K562 (cell line): ENCODE measurements at regions not wholly inside any gene's neighbourhood (a gene's known extent, or its start where the extent isn't known, plus 50 kb on each side); places are given as distances from the start of the nearest gene placed in this dataset.

ENCODE experiments used
- NONO ChIP-seq, 2 experiments: fragments of 200-400 bp in 1 of 2; fragments of 450-650 bp in 1 of 2; formaldehyde crosslinking in 1 of 2; IDR thresholded peaks; 2 replicates each; pipeline ENCODE4 v1.6.1; 2017; ENCODE audit warnings: low read depth in 2 of 2, mild to moderate bottlenecking in 2 of 2, moderate library complexity in 2 of 2, low read length in 1 of 2
- TF ChIP-seq, protein P1 (sequence below): fragments of 450-650 bp; IDR thresholded peaks from 2 replicates; pipeline ENCODE4 v1.6.1; 2016; ENCODE audit warnings: missing biosample characterization, missing genetic modification characterization
- TF ChIP-seq, protein P2 (sequence below): conservative IDR thresholded peaks from 2 replicates; pipeline ENCODE4 v1.6.1; 2011; ENCODE audit warnings: low read depth, mild to moderate bottlenecking, low read length; ENCODE audit not compliant: control insufficient read depth
- TF ChIP-seq, protein P3 (sequence below): sonication (generic); formaldehyde crosslinking; IDR thresholded peaks from 2 replicates; pipeline ENCODE4 v1.8.1; 2022; ENCODE audit warnings: missing genetic modification reagents
- TF ChIP-seq, protein P4 (sequence below): sonication (generic); formaldehyde crosslinking; IDR thresholded peaks from 2 replicates; pipeline ENCODE4 v1.8.0; 2023; ENCODE audit warnings: mild to moderate bottlenecking, missing genetic modification reagents

DNA sequence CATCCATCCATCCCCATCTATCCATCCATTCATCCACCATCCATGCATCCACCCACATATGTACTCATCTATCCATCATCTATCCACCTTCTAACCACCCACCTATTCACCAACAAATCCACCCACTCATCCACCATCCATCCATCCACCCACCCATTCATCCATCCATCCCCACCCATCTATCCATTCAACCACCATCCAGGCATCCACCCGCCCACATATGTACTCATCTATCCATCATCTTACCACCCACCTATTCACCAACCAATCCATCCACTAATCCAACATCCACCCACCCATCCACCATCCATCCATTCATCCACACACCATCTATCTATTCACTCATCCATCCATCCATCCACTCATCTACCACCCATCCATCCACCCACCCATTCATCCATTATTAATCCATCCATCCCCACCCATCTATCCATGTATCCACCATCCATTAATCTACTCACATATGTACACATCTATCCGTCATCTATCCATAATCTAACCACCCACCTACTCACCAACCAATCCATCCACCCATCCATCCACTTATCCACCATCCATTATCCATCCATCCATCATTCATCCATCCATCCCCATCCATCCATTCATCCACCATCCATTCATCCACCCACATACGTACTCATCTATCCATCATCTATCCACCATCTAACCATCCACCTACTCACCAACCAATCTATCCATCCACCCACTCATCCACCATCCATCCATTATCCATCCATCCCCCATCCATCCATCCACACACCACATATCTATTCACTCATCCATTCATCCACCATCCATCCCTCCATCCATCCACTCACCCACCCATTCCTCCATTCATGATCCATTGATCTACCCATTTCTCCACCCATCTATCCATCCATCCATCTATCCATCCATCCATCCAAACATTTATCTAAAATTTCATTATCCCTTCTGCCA lies 940.0 kb downstream of the BRD1 start (continued):
- TF ChIP-seq, protein P1, sequence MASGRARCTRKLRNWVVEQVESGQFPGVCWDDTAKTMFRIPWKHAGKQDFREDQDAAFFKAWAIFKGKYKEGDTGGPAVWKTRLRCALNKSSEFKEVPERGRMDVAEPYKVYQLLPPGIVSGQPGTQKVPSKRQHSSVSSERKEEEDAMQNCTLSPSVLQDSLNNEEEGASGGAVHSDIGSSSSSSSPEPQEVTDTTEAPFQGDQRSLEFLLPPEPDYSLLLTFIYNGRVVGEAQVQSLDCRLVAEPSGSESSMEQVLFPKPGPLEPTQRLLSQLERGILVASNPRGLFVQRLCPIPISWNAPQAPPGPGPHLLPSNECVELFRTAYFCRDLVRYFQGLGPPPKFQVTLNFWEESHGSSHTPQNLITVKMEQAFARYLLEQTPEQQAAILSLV (tag): no peak
- TF ChIP-seq, protein P2, sequence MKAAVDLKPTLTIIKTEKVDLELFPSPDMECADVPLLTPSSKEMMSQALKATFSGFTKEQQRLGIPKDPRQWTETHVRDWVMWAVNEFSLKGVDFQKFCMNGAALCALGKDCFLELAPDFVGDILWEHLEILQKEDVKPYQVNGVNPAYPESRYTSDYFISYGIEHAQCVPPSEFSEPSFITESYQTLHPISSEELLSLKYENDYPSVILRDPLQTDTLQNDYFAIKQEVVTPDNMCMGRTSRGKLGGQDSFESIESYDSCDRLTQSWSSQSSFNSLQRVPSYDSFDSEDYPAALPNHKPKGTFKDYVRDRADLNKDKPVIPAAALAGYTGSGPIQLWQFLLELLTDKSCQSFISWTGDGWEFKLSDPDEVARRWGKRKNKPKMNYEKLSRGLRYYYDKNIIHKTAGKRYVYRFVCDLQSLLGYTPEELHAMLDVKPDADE: no peak
- TF ChIP-seq NONO (IDR thresholded peaks at IDR 0.05; ENCODE audit: low read depth in 2 of 2, low read length in 1 of 2): no peak
- TF ChIP-seq, protein P3, sequence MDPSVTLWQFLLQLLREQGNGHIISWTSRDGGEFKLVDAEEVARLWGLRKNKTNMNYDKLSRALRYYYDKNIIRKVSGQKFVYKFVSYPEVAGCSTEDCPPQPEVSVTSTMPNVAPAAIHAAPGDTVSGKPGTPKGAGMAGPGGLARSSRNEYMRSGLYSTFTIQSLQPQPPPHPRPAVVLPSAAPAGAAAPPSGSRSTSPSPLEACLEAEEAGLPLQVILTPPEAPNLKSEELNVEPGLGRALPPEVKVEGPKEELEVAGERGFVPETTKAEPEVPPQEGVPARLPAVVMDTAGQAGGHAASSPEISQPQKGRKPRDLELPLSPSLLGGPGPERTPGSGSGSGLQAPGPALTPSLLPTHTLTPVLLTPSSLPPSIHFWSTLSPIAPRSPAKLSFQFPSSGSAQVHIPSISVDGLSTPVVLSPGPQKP (CRISPR knock-in tag): no peak
- TF ChIP-seq, protein P4, sequence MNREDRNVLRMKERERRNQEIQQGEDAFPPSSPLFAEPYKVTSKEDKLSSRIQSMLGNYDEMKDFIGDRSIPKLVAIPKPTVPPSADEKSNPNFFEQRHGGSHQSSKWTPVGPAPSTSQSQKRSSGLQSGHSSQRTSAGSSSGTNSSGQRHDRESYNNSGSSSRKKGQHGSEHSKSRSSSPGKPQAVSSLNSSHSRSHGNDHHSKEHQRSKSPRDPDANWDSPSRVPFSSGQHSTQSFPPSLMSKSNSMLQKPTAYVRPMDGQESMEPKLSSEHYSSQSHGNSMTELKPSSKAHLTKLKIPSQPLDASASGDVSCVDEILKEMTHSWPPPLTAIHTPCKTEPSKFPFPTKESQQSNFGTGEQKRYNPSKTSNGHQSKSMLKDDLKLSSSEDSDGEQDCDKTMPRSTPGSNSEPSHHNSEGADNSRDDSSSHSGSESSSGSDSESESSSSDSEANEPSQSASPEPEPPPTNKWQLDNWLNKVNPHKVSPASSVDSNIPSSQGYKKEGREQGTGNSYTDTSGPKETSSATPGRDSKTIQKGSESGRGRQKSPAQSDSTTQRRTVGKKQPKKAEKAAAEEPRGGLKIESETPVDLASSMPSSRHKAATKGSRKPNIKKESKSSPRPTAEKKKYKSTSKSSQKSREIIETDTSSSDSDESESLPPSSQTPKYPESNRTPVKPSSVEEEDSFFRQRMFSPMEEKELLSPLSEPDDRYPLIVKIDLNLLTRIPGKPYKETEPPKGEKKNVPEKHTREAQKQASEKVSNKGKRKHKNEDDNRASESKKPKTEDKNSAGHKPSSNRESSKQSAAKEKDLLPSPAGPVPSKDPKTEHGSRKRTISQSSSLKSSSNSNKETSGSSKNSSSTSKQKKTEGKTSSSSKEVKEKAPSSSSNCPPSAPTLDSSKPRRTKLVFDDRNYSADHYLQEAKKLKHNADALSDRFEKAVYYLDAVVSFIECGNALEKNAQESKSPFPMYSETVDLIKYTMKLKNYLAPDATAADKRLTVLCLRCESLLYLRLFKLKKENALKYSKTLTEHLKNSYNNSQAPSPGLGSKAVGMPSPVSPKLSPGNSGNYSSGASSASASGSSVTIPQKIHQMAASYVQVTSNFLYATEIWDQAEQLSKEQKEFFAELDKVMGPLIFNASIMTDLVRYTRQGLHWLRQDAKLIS (CRISPR knock-in tag): no peak
